OCI-LY3 (cell line): ENCODE measurements at regions not wholly inside any gene's neighbourhood (a gene's known extent, or its start where the extent isn't known, plus 50 kb on each side); places are given as distances from the start of the nearest gene placed in this dataset.

ENCODE experiments used
- CTCF ChIP-seq: fragments of 200-600, 300-600 bp; sonication (generic); IDR thresholded peaks from 2 replicates; pipeline ENCODE4 v1.5.1; 2014; ENCODE audit warnings: antibody characterized with exemption, low read length, low read depth
- EZH2phosphoT487 ChIP-seq: fragments of 200-600 bp; shearing (Covaris generic); IDR thresholded peaks from 2 replicates; pipeline ENCODE4 v1.6.1; 2018; ENCODE audit warnings: antibody characterized with exemption, mixed run types, low read depth

- TF ChIP-seq CTCF (no peak), EZH2phosphoT487 (no peak)
Observed at GRCh38 chr2:204089574-204089973, 153.0 kb downstream of the ICOS start.
